SK-N-MC (cell line): ENCODE measurements at regions not wholly inside any gene's neighbourhood (a gene's known extent, or its start where the extent isn't known, plus 50 kb on each side); places are given as distances from the start of the nearest gene placed in this dataset.

Experiments
- DNase-seq: peaks from one replicate; pipeline ENCODE4 v3.0.0-alpha.2; 2011; ENCODE audit warnings: low read depth, low spot score
- H3K27ac ChIP-seq: fragments of 200-600 bp; sonication (generic); 2 replicates; pipeline ENCODE4 v1.5.1; 2016; ENCODE audit warnings: mixed run types
- H3K36me3 ChIP-seq: fragments of 200-600 bp; sonication (generic); 2 replicates; pipeline ENCODE4 v1.6.1; 2017; ENCODE audit warnings: antibody characterized with exemption, low read length, mixed read lengths; ENCODE audit not compliant: insufficient read depth
- H3K4me3 ChIP-seq: fragments of 200-600 bp; sonication (generic); 2 replicates; pipeline ENCODE4 v1.5.1; 2016
- H3K9ac ChIP-seq: fragments of 200-600 bp; sonication (generic); 2 replicates; pipeline ENCODE4 v1.8.0; 2017; ENCODE audit warnings: mixed run types, mixed read lengths; ENCODE audit not compliant: insufficient read length
- H3K9me3 ChIP-seq: fragments of 200-600 bp; sonication (generic); 2 replicates; pipeline ENCODE4 v1.6.1; 2017; ENCODE audit warnings: low read depth, mild to moderate bottlenecking, antibody characterized with exemption, low read length, moderate library complexity, mixed read lengths
- EZH2 ChIP-seq: fragments of 200-600 bp; sonication (generic); IDR thresholded peaks from one replicate; pipeline ENCODE4 v1.6.1; 2017; ENCODE audit warnings: antibody characterized with exemption
- FOXP2 ChIP-seq: optimal IDR thresholded peaks from 2 replicates; pipeline ENCODE3; 2011; ENCODE audit warnings: mild to moderate bottlenecking, moderate library complexity; ENCODE audit not compliant: insufficient read depth; ENCODE audit errors: extremely low read length, control extremely low read depth
- POLR2AphosphoS5 ChIP-seq: IDR thresholded peaks from 2 replicates; pipeline ENCODE4 v1.6.1; 2012; ENCODE audit warnings: mild to moderate bottlenecking, low read depth, low read length, borderline replicate concordance

GRCh38 chr1:14508613-14509012 lies 89.9 kb upstream of the KAZN start:
- TF ChIP-seq FOXP2 (no peak), EZH2 (no peak), POLR2AphosphoS5 (no peak)

GRCh38 chr1:14511166-14511680 lies 87.3 kb upstream of the KAZN start:
- Histone ChIP-seq H3K4me3 (no peak overlapping the region), H3K9me3 (no peaks in the 10 kb centered on the region), H3K36me3 (no peaks in the 10 kb centered on the region), H3K27ac (no peak overlapping the region), H3K9ac (no peak overlapping the region)
- no peak for DNase-seq
- no peak for TF ChIP-seq POLR2AphosphoS5

More at GRCh38 chr1:14508613-14509012, 89.9 kb upstream of the KAZN start:
- no peak for DNase-seq
- Histone ChIP-seq H3K9ac (no peak overlapping the region), H3K27ac (no peak overlapping the region), H3K36me3 (no peaks in the 10 kb centered on the region), H3K9me3 (no peaks in the 10 kb centered on the region), H3K4me3 (no peak overlapping the region)

GRCh38 chr1:14511796-14512585 lies 86.5 kb upstream of the KAZN start:
- no peak for DNase-seq
- Histone ChIP-seq H3K4me3 (no peak overlapping the region), H3K9me3 (no peaks in the 10 kb centered on the region), H3K9ac (no peak overlapping the region), H3K36me3 (no peaks in the 10 kb centered on the region), H3K27ac (no peak overlapping the region)
- TF ChIP-seq FOXP2: no peak
- TF ChIP-seq EZH2: no peak
- no peak for TF ChIP-seq POLR2AphosphoS5

GRCh38 chr1:14513111-14513510 lies 85.4 kb upstream of the KAZN start:
- Histone ChIP-seq H3K4me3 (no peak overlapping the region), H3K9ac (no peak overlapping the region), H3K27ac (no peak overlapping the region), H3K36me3 (no peaks in the 10 kb centered on the region), H3K9me3 (no peaks in the 10 kb centered on the region)
- no peak for TF ChIP-seq EZH2
- TF ChIP-seq FOXP2: no peak
- TF ChIP-seq POLR2AphosphoS5: no peak
- DNase-seq: no peak

GRCh38 chr1:14514739-14515138 lies 83.7 kb upstream of the KAZN start:
- DNase-seq: no peak
- Histone ChIP-seq H3K36me3 (no peaks in the 10 kb centered on the region), H3K4me3 (no peak overlapping the region), H3K9ac (no peak overlapping the region), H3K9me3 (no peaks in the 10 kb centered on the region), H3K27ac (no peak overlapping the region)
- TF ChIP-seq EZH2 (no peak), FOXP2 (no peak), POLR2AphosphoS5 (no peak)

- no peak for TF ChIP-seq FOXP2
- TF ChIP-seq POLR2AphosphoS5: no peak
- no peak for TF ChIP-seq EZH2
- no peak for DNase-seq
- H3K9ac ChIP-seq: no peak overlapping the region
- no peaks in the 10 kb centered on the region for H3K9me3 ChIP-seq
- no peak overlapping the region for H3K4me3 ChIP-seq
- H3K27ac ChIP-seq: no peak overlapping the region
- no peaks in the 10 kb centered on the region for H3K36me3 ChIP-seq
Observed at GRCh38 chr1:14516974-14517840, 81.3 kb upstream of the KAZN start.

GRCh38 chr1:14517841-14518180 lies 80.7 kb upstream of the KAZN start:
- no peak for DNase-seq
- no peak overlapping the region for H3K4me3 ChIP-seq
- no peaks in the 10 kb centered on the region for H3K36me3 ChIP-seq
- H3K9ac ChIP-seq: no peak overlapping the region
- H3K9me3 ChIP-seq: no peaks in the 10 kb centered on the region
- no peak for TF ChIP-seq POLR2AphosphoS5
- no peak for TF ChIP-seq FOXP2
- no peak for TF ChIP-seq EZH2
- no peak overlapping the region for H3K27ac ChIP-seq

- no peaks in the 10 kb centered on the region for H3K9me3 ChIP-seq
- no peak for DNase-seq
- no peak overlapping the region for H3K27ac ChIP-seq
- no peak for TF ChIP-seq EZH2
- no peak for TF ChIP-seq POLR2AphosphoS5
- no peak for TF ChIP-seq FOXP2
- no peak overlapping the region for H3K4me3 ChIP-seq
- no peak overlapping the region for H3K9ac ChIP-seq
- H3K36me3 ChIP-seq: no peaks in the 10 kb centered on the region
Observed at GRCh38 chr1:14519976-14520375, 78.5 kb upstream of the KAZN start.
